Transverse colon (tissue), 4 donors: ENCODE measurements at regions not wholly inside any gene's neighbourhood (a gene's known extent, or its start where the extent isn't known, plus 50 kb on each side); places are given as distances from the start of the nearest gene placed in this dataset.

Source experiments
- DNase-seq: peaks from one replicate; pipeline ENCODE4 v3.0.0-alpha.2; 2019
- H3K27ac ChIP-seq, 4 donors: fragments of 200-600 bp; sonication (generic); 2 replicates each; pipeline ENCODE4 v1.5.1; 2016 to 2018; ENCODE audit warnings: inconsistent platforms in 4 of 4
- H3K27me3 ChIP-seq: fragments of 200-600 bp; sonication (generic); 2 replicates; pipeline ENCODE4 v1.5.1; 2017; ENCODE audit warnings: inconsistent platforms
- H3K36me3 ChIP-seq, 4 donors: fragments of 200-600 bp; sonication (generic); 2 replicates each; pipeline ENCODE4 v1.5.1; 2017 to 2019; ENCODE audit warnings: inconsistent platforms in 4 of 4
- H3K4me1 ChIP-seq, 4 donors: fragments of 200-600 bp; sonication (generic); 2 replicates each; pipeline ENCODE4 v1.5.1; 2017 to 2020; ENCODE audit warnings: inconsistent platforms in 4 of 4
- H3K4me3 ChIP-seq, 4 donors: fragments of 200-600 bp; sonication (generic); 1 replicate in 1 of 4; 2 replicates in 3 of 4; pipeline versions ENCODE4 v1.5.1 to v1.6.1; 2017 to 2019; ENCODE audit warnings: inconsistent platforms in 4 of 4
- H3K9me3 ChIP-seq, 2 donors: fragments of 200-600 bp; sonication (generic); 2 replicates each; pipeline ENCODE4 v1.5.1; 2017 to 2019; ENCODE audit warnings: inconsistent platforms in 2 of 2
- EP300 ChIP-seq: sonication (generic); formaldehyde crosslinking; IDR thresholded peaks from one replicate; pipeline ENCODE4 v1.6.1; 2017; ENCODE audit warnings: antibody characterized with exemption, low read depth
- POLR2A ChIP-seq: fragments of 450-650 bp; IDR thresholded peaks from one replicate; pipeline ENCODE4 v1.6.1; 2016; ENCODE audit warnings: antibody characterized with exemption, mild to moderate bottlenecking, moderate library complexity
- POLR2AphosphoS5 ChIP-seq, 3 donors: sonication (generic); formaldehyde crosslinking; IDR thresholded peaks; one replicate each; pipeline ENCODE4 v1.6.1; 2016; ENCODE audit warnings: antibody characterized with exemption in 3 of 3
- WGBS, 2 donors: methylation state at CpG; one replicate each; pipeline ENCODE4 v1.1.5; 2018; ENCODE audit warnings: low coverage in 1 of 2; 5-methylcytosine and 5-hydroxymethylcytosine counted together
- in situ Hi-C, 4 donors: fragments of 200-750 bp; cut with MboI; loops; one replicate each; pipeline versions ENCODE4 v1.15.0 to v1.15.1; 2017; ENCODE audit warnings: low sequenced_read_pairs in 3 of 4, low pct_ligation_motif_present in 1 of 4, low pct_unique_long_range_greater_than_20kb in 1 of 4
- intact Hi-C: fragments of 100-400 bp; cut with DNase I; formaldehyde crosslinking; loops from one replicate; pipeline ENCODE4 v1.15.1; 2023; ENCODE audit warnings: low total_unique reads
- TF ChIP-seq, protein P1 (sequence below), 5 experiments: fragments of 200-600 bp in 3 of 5; fragments of 450-650 bp in 2 of 5; sonication (generic) in 3 of 5; IDR thresholded peaks; 1 replicate in 2 of 5; 2 replicates in 3 of 5; pipeline ENCODE4 v1.5.1; 2016 to 2017; ENCODE audit warnings: antibody characterized with exemption in 5 of 5, inconsistent platforms in 3 of 5, mild to moderate bottlenecking in 2 of 5, moderate library complexity in 1 of 5

DNA sequence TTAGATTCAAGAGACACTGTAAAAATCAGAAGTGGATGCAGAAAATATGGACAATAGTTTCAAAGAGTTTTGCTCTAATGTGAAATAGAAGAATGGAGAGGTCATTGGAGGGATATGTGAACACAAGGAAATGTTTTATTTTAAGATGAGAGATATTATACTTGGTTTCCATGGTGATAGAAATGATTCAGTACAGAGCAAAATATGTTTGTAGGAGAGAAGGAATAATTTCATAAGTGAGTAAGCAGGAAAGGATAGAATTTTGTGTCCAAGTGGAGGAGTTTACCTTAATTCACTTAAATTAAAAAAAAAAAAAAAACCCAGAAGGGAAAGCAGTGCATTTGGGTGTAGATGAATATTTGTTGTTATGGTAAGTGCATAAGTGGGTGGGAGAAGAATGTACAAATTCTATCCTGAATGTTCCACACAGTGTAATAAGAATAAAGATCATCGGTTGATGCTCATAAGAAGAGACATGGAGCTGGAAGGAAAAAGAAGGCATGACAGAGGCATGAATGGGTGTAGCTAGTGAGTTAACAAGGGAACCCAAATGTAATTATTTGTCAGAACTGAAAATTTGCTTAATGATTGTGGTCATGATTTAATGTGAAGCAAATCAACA is 688.9 kb upstream of the GJE1 start:
- in situ Hi-C loops (no loop called here), intact Hi-C loops (no loop called here)
- Histone ChIP-seq H3K9me3 (no peaks in the 10 kb centered on the region), H3K36me3 (no peaks in the 10 kb centered on the region), H3K27me3 (no peaks in the 10 kb centered on the region), H3K27ac (no peak overlapping the region), H3K4me1 (no peaks in the 10 kb centered on the region), H3K4me3 (no peak overlapping the region)
- DNase-seq, result no peak
- WGBS, 2 donors, result 81 to 97% methylated on average over 1 of the region's 1 CpG
- TF ChIP-seq, protein P1, sequence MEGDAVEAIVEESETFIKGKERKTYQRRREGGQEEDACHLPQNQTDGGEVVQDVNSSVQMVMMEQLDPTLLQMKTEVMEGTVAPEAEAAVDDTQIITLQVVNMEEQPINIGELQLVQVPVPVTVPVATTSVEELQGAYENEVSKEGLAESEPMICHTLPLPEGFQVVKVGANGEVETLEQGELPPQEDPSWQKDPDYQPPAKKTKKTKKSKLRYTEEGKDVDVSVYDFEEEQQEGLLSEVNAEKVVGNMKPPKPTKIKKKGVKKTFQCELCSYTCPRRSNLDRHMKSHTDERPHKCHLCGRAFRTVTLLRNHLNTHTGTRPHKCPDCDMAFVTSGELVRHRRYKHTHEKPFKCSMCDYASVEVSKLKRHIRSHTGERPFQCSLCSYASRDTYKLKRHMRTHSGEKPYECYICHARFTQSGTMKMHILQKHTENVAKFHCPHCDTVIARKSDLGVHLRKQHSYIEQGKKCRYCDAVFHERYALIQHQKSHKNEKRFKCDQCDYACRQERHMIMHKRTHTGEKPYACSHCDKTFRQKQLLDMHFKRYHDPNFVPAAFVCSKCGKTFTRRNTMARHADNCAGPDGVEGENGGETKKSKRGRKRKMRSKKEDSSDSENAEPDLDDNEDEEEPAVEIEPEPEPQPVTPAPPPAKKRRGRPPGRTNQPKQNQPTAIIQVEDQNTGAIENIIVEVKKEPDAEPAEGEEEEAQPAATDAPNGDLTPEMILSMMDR (IDR thresholded peaks at IDR 0.05), result no peak
- no peak for TF ChIP-seq EP300
- no peak for TF ChIP-seq POLR2A
- TF ChIP-seq POLR2AphosphoS5 (IDR thresholded peaks at IDR 0.05), result no peak

DNA sequence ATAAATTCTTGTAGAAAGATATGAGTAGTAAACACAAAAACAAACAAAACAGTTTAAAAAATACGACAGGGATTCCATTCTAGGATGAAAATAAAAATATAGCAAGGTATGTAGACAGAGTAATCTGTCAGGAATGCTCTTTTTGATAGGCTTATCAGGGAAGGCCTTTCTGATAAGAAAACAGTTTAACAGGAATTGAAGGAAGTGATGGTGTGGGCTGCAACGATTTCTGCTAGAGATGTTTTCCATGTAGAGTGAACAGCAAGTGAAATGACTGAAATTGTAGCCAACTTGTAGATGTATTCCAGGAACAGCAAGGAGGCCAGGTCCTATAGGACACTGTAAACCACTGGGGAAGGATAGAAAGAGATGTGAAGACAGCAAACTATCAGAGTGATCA is 689.7 kb upstream of the GJE1 start:
- 44 to 57% methylated on average over 2 of the region's 2 CpGs for WGBS, 2 donors
- Histone ChIP-seq H3K9me3 (no peaks in the 10 kb centered on the region), H3K4me3 (no peak overlapping the region), H3K27ac (no peak overlapping the region), H3K27me3 (no peaks in the 10 kb centered on the region), H3K36me3 (no peaks in the 10 kb centered on the region), H3K4me1 (no peaks in the 10 kb centered on the region)
- no peak for DNase-seq
- no peak for TF ChIP-seq POLR2A
- TF ChIP-seq, protein P1 (IDR thresholded peaks at IDR 0.05), result no peak
- no peak for TF ChIP-seq POLR2AphosphoS5 (IDR thresholded peaks at IDR 0.05)
- no peak for TF ChIP-seq EP300
- in situ Hi-C loops (no loop called here), intact Hi-C loops (no loop called here)

DNA sequence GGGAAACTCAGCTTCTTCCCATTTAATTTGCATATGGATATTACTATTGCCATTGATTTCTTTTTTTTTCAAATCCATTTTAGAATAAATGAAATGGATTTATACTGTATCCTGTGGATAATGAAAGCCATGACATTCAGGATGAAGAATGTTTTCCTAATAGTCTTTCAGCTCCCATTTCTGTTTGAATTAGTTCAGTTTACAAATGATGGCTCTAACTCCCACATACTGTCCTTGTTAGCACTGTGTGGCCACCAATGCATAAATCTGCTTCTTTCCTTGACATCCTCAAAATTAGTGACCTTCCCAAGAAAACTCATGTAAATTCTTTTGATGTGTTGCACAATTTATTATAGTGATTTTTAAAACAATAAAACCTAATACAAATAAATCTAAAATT is 693.2 kb upstream of the GJE1 start:
- TF ChIP-seq POLR2AphosphoS5 (IDR thresholded peaks at IDR 0.05) (no peak), POLR2A (no peak), EP300 (no peak)
- TF ChIP-seq, protein P1 (IDR thresholded peaks at IDR 0.05), result no peak
- no peaks in the 10 kb centered on the region for H3K36me3 ChIP-seq
- H3K27ac ChIP-seq, result no peak overlapping the region
- H3K4me1 ChIP-seq, result no peaks in the 10 kb centered on the region
- DNase-seq, result no peak
- intact Hi-C loops, result no loop called here
- in situ Hi-C loops, result no loop called here
- no peaks in the 10 kb centered on the region for H3K27me3 ChIP-seq
- no peak overlapping the region for H3K4me3 ChIP-seq
- H3K9me3 ChIP-seq, result no peaks in the 10 kb centered on the region

DNA sequence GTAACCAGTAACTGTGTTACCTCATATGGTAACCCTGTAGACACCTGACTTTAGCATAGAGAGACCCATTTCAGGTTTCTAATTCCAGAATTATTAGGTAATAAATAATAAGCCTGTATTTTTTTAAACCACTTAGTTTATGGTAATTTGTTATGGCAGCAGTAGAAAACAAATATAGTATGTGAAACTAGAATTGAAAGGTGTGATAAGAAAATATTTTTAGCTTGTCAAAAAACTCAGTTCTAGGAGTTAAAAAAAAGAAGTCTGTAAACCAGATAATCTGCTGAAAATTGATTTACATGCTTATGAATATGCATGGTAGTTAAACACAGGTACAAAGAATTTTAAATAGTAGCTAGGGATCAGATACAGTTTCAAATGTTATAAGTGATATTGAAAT is 695.0 kb upstream of the GJE1 start:
- intact Hi-C loops, result no loop called here
- H3K27me3 ChIP-seq, result no peaks in the 10 kb centered on the region

More for the DNA sequence above, 695.0 kb upstream of the GJE1 start:
- H3K4me1 ChIP-seq, result no peaks in the 10 kb centered on the region
- no peaks in the 10 kb centered on the region for H3K36me3 ChIP-seq
- in situ Hi-C loops, result no loop called here
- no peaks in the 10 kb centered on the region for H3K9me3 ChIP-seq
- no peak overlapping the region for H3K4me3 ChIP-seq
- H3K27ac ChIP-seq, result no peak overlapping the region
- TF ChIP-seq, protein P1 (IDR thresholded peaks at IDR 0.05), result no peak
- TF ChIP-seq EP300 (no peak), POLR2A (no peak), POLR2AphosphoS5 (IDR thresholded peaks at IDR 0.05) (no peak)
- DNase-seq, result no peak
